GM12864 (cell line): ENCODE measurements at regions not wholly inside any gene's neighbourhood (a gene's known extent, or its start where the extent isn't known, plus 50 kb on each side); places are given as distances from the start of the nearest gene placed in this dataset.

Experiments
- DNase-seq: peaks from one replicate; pipeline ENCODE4 v3.0.0-alpha.2; 2011; ENCODE audit warnings: low read depth
- H3K4me3 ChIP-seq: 2 replicates; pipeline ENCODE4 v1.5.1; 2011; ENCODE audit warnings: mild to moderate bottlenecking, low read depth, low read length, control low read depth
- CTCF ChIP-seq: IDR thresholded peaks from 2 replicates; pipeline ENCODE4 v1.5.1; 2011; ENCODE audit warnings: low read depth, mild to moderate bottlenecking, moderate library complexity, low read length, control low read depth, inconsistent platforms; ENCODE audit errors: missing control alignments

- H3K4me3 ChIP-seq, result no peak overlapping the region
- peak; percentile 22 for DNase-seq
- TF ChIP-seq CTCF, result no peak
Measured at GRCh38 chr2:226423498-226423960, 376.1 kb downstream of the IRS1 start.

GRCh38 chr2:226420646-226421045 lies 379.0 kb downstream of the IRS1 start:
- no peak overlapping the region for H3K4me3 ChIP-seq
- no peak for DNase-seq
- TF ChIP-seq CTCF, result no peak

GRCh38 chr2:226418521-226418920 lies 381.1 kb downstream of the IRS1 start:
- no peak for TF ChIP-seq CTCF
- DNase-seq, result no peak
- H3K4me3 ChIP-seq, result no peak overlapping the region

GRCh38 chr2:226414335-226414734 lies 385.3 kb downstream of the IRS1 start:
- no peak for TF ChIP-seq CTCF
- DNase-seq, result no peak
- no peak overlapping the region for H3K4me3 ChIP-seq

- no peak for DNase-seq
- H3K4me3 ChIP-seq, result no peak overlapping the region
- no peak for TF ChIP-seq CTCF
Measured at GRCh38 chr2:226413498-226414130, 386.0 kb downstream of the IRS1 start.

- no peak overlapping the region for H3K4me3 ChIP-seq
- TF ChIP-seq CTCF, result no peak
- DNase-seq, result no peak
Measured at GRCh38 chr2:226411727-226412360, 387.8 kb downstream of the IRS1 start.

- no peak for TF ChIP-seq CTCF
- H3K4me3 ChIP-seq, result no peak overlapping the region
- DNase-seq, result no peak
Measured at GRCh38 chr2:226411205-226411604, 388.4 kb downstream of the IRS1 start.
